DOHH2 (cell line): ENCODE measurements at regions not wholly inside any gene's neighbourhood (a gene's known extent, or its start where the extent isn't known, plus 50 kb on each side); places are given as distances from the start of the nearest gene placed in this dataset.

Experiments used
- EZH2phosphoT487 ChIP-seq: fragments of 200-600 bp; sonication (generic); IDR thresholded peaks from 2 replicates; pipeline ENCODE4 v1.6.1; 2017; ENCODE audit warnings: borderline replicate concordance, mild to moderate bottlenecking, antibody characterized with exemption, low read length, moderate library complexity, mixed read lengths
- TF ChIP-seq, protein P1 (sequence below): fragments of 200-600 bp; sonication (generic); IDR thresholded peaks from one replicate; pipeline ENCODE4 v1.5.1; 2014; ENCODE audit warnings: antibody characterized with exemption, mild to moderate bottlenecking, low read depth, low read length; ENCODE audit not compliant: poor library complexity, severe bottlenecking

DNA sequence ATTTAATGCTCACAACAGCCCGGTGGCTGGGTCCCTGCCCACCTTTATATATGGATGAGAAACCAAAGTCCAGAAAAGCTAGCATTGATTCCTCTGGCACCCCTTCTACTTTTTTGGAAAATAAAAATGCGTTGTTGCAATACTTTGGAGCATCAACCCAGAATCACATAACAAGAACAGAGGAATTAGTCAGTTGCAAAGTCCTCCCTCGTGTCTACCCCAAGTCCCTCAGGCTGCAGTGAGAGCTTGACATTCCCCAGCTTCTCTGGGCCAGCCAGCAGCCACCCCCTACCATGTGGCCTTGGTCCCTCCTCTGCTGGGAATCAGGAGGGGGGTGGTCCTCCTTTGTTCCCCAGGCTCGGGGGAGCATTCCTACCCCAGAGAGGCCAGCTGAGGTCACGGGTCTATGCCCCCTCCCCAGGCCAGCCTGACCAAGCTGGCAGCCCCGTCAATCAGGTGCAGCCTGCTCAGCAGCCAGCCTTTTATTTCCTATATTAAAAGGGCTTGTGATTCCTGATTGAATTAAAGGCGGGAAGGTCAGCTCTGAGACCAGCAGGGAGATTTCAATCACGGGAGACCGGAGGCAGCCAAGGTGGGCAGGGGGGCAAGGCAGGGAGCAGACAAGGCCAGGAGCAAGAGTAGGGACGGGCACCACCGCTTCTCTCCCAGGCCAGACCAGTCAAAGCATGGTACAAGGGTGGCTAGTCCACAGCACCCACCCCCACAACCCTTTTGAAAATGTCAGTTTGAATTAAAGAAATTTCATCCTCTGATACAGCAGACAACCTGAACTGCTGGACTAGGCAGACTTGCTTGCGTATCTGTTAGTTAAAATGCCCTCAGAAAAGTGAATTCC, 158.9 kb downstream of the MRPL14 start:
- TF ChIP-seq, protein P1, sequence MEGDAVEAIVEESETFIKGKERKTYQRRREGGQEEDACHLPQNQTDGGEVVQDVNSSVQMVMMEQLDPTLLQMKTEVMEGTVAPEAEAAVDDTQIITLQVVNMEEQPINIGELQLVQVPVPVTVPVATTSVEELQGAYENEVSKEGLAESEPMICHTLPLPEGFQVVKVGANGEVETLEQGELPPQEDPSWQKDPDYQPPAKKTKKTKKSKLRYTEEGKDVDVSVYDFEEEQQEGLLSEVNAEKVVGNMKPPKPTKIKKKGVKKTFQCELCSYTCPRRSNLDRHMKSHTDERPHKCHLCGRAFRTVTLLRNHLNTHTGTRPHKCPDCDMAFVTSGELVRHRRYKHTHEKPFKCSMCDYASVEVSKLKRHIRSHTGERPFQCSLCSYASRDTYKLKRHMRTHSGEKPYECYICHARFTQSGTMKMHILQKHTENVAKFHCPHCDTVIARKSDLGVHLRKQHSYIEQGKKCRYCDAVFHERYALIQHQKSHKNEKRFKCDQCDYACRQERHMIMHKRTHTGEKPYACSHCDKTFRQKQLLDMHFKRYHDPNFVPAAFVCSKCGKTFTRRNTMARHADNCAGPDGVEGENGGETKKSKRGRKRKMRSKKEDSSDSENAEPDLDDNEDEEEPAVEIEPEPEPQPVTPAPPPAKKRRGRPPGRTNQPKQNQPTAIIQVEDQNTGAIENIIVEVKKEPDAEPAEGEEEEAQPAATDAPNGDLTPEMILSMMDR, result no peak
- no peak for TF ChIP-seq EZH2phosphoT487
